Stomach (tissue), 8 donors: ENCODE measurements at regions not wholly inside any gene's neighbourhood (a gene's known extent, or its start where the extent isn't known, plus 50 kb on each side); places are given as distances from the start of the nearest gene placed in this dataset.
A peak's percentile ranks its signal among the peaks of the same experiment; 100 is the strongest.

Experiments
- DNase-seq, 2 donors: peaks; one replicate each; pipeline versions ENCODE4 v3.0.0 to v3.0.0-alpha.2; 2013 to 2019
- H3K27ac ChIP-seq, 5 donors: fragments of 200-600 bp in 4 of 5; sonication (generic) in 4 of 5; one replicate each; pipeline ENCODE4 v1.5.1; 2013 to 2019; ENCODE audit warnings: mild to moderate bottlenecking in 1 of 5, moderate library complexity in 1 of 5
- H3K27me3 ChIP-seq, 3 donors: fragments of 200-600 bp; sonication (generic); one replicate each; pipeline ENCODE4 v1.5.1; 2017 to 2019; ENCODE audit warnings: mixed run types in 1 of 3
- H3K36me3 ChIP-seq, 4 donors: fragments of 200-600 bp; sonication (generic); 1 replicate in 3 of 4; 2 replicates in 1 of 4; pipeline ENCODE4 v1.5.1; 2016 to 2019
- H3K4me1 ChIP-seq, 4 donors: fragments of 200-600 bp; sonication (generic); one replicate each; pipeline ENCODE4 v1.5.1; 2016 to 2019
- H3K4me3 ChIP-seq, 4 donors: fragments of 200-600 bp; sonication (generic) in 3 of 4; one replicate each; pipeline ENCODE4 v1.5.1; 2016 to 2019; ENCODE audit warnings: mild to moderate bottlenecking in 1 of 4
- H3K9me3 ChIP-seq, 4 donors: fragments of 200-600 bp; sonication (generic); one replicate each; pipeline ENCODE4 v1.5.1; 2016 to 2019
- CTCF ChIP-seq, 7 experiments: fragments of 450-650 bp in 4 of 7; fragments of 200-600 bp in 3 of 7; sonication (generic) in 3 of 7; IDR thresholded peaks; one replicate each; pipeline ENCODE4 v1.5.1; 2016 to 2019; ENCODE audit warnings: antibody characterized with exemption in 7 of 7, control low read depth in 2 of 7, mild to moderate bottlenecking in 1 of 7
- EP300 ChIP-seq: sonication (generic); formaldehyde crosslinking; IDR thresholded peaks from one replicate; pipeline ENCODE4 v1.6.1; 2017; ENCODE audit warnings: antibody characterized with exemption
- POLR2A ChIP-seq, 4 donors: fragments of 450-650 bp; IDR thresholded peaks; one replicate each; pipeline ENCODE4 v1.6.1; 2016; ENCODE audit warnings: antibody characterized with exemption in 4 of 4, control low read depth in 2 of 4, mild to moderate bottlenecking in 1 of 4, moderate library complexity in 1 of 4
- POLR2AphosphoS5 ChIP-seq, 3 donors: sonication (generic); formaldehyde crosslinking; IDR thresholded peaks; one replicate each; pipeline ENCODE4 v1.6.1; 2016; ENCODE audit warnings: antibody characterized with exemption in 3 of 3
- WGBS, 5 donors: extraction: QIAGEN DNeasy Blood & Tissue Kit in 3 of 5; methylation state at CpG; one replicate each; pipeline versions ENCODE4 v1.1.5 to v1.1.7; 2013 to 2018; 5-methylcytosine and 5-hydroxymethylcytosine counted together
- intact Hi-C: fragments of 100-400 bp; cut with DNase I; formaldehyde crosslinking; loops from one replicate; pipeline ENCODE4 v1.15.1; 2023; ENCODE audit warnings: low total_unique reads
- donor health status: healthy with polysubstance abuse.
- donor health status: Bipolar disorder and iron deficiency.
- donor health status: healthy.

DNA sequence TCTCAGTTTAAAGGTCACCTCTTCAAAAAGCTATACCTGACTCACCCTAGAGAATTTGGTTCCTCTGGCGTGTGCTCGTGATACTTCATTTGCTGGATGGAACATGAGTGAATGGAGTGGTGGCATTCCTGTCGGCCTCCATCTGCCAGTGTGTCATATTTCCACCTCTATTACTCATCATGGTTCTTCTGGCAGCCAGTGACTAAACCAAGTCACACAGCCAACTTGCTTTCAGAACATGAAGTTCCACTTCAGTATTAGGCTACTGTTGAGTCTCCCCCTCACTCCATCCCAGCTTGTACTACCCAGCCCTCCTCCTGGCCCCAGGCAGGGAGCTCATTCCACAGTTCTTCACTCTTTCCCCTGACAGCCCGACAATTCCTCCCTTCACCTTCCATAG lies 169.8 kb downstream of the MREG start:
- Histone ChIP-seq H3K36me3 (no peaks in the 10 kb centered on the region), H3K4me3 (no peak overlapping the region), H3K27ac (no peak overlapping the region), H3K4me1 (no peaks in the 10 kb centered on the region), H3K27me3 (no peaks in the 10 kb centered on the region), H3K9me3 (no peaks in the 10 kb centered on the region)
- 78 to 88% (median 84%) methylated on average over 4 of the region's 4 CpGs for WGBS, 5 donors
- TF ChIP-seq POLR2AphosphoS5 (IDR thresholded peaks at IDR 0.05) (peak in 1 of 3 donors; percentile 39), POLR2A (IDR thresholded peaks at IDR 0.05) (no peak)
- intact Hi-C loops: no loop called here
- DNase-seq: no peak

DNA sequence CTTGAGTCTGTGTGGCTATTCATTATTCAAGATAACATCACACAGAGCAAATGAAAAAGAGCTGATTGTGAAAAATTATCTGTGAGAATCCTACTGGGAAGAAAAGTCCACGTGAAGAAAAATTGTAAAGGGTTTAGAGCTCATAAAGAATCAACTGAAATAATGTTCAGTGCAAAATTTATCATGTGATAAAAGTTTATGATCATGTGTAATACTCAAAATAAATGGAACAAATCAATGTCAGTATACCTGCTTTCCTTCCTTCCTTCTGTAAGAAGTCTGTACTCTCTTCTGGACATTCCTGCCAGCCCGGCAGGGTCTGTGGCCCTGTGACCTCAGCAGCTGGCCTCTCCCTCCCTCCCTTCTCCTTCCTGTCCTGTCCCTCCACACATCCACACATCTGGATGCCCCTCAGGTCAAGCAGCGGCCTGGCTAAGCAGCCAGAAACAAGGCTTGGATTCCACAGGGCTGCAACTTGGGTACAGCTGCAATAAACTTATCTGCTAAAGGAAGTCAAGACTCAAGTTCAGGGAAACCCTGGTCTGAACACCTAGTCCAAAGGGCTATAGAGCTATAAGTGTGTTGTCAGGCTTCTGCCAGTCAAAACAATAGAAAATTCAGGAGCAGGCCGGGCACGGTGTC lies 172.1 kb downstream of the MREG start:
- peak in 1 of 2 donors; percentile 18 for DNase-seq

GRCh38 chr2:215839816-215840215 lies 173.5 kb downstream of the MREG start:
- Histone ChIP-seq H3K9me3 (no peaks in the 10 kb centered on the region), H3K36me3 (no peaks in the 10 kb centered on the region), H3K27me3 (no peaks in the 10 kb centered on the region), H3K4me3 (no peak overlapping the region), H3K27ac (no peak overlapping the region), H3K4me1 (peaks cover 0 to 7% (median 0%) of the 10 kb centered on the region in 4 donors)
- TF ChIP-seq POLR2A (IDR thresholded peaks at IDR 0.05) (no peak), POLR2AphosphoS5 (IDR thresholded peaks at IDR 0.05) (no peak), EP300 (no peak), CTCF (IDR thresholded peaks at IDR 0.05) (no peak)
- intact Hi-C loops: no loop called here
- DNase-seq: no peak
- WGBS, 5 donors: 89 to 94% (median 91%) methylated on average over 4 of the region's 4 CpGs

More for the DNA sequence above, 172.1 kb downstream of the MREG start:
- WGBS, 5 donors: 58 to 73% (median 64%) methylated on average over 5 of the region's 5 CpGs
- no peaks in the 10 kb centered on the region for H3K9me3 ChIP-seq
- H3K4me1 ChIP-seq: peaks cover 0 to 2% (median 0%) of the 10 kb centered on the region in 4 donors
- TF ChIP-seq POLR2A (IDR thresholded peaks at IDR 0.05) (no peak), EP300 (no peak), POLR2AphosphoS5 (IDR thresholded peaks at IDR 0.05) (no peak), CTCF (IDR thresholded peaks at IDR 0.05) (no peak)
- H3K36me3 ChIP-seq: no peaks in the 10 kb centered on the region
- no peak overlapping the region for H3K27ac ChIP-seq
- intact Hi-C loops: no loop called here
- no peak overlapping the region for H3K4me3 ChIP-seq
- H3K27me3 ChIP-seq: no peaks in the 10 kb centered on the region

DNA sequence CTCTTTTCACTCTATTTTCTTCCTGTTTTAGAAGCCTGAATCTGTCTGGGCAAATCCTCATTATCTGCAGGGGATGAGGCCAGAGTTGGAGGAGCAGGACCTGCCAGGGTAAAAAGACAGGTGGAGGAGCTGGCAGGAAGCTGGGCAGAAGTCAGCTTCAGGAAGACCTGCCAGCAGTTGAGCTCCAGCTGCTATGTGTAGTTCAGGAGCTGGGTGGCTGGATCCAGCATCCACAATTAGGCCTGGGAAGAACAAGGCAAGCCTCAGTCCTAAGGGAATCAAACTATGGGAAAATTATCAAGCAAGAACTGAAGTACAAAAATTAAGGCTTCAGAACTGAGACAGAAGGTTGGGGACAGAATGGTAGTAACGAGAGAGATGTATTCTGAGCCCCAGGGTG lies 174.0 kb downstream of the MREG start:
- Histone ChIP-seq H3K27ac (no peak overlapping the region), H3K4me3 (no peak overlapping the region), H3K36me3 (no peaks in the 10 kb centered on the region), H3K9me3 (no peaks in the 10 kb centered on the region), H3K27me3 (no peaks in the 10 kb centered on the region), H3K4me1 (peaks cover 0 to 7% (median under 1%) of the 10 kb centered on the region in 4 donors)
- TF ChIP-seq POLR2AphosphoS5 (IDR thresholded peaks at IDR 0.05) (no peak), EP300 (no peak), POLR2A (IDR thresholded peaks at IDR 0.05) (no peak), CTCF (IDR thresholded peaks at IDR 0.05) (no peak)
- WGBS, 5 donors: 72 to 94% (median 87%) methylated on average over 1 of the region's 1 CpG
- intact Hi-C loops: no loop called here
- DNase-seq: no peak

DNA sequence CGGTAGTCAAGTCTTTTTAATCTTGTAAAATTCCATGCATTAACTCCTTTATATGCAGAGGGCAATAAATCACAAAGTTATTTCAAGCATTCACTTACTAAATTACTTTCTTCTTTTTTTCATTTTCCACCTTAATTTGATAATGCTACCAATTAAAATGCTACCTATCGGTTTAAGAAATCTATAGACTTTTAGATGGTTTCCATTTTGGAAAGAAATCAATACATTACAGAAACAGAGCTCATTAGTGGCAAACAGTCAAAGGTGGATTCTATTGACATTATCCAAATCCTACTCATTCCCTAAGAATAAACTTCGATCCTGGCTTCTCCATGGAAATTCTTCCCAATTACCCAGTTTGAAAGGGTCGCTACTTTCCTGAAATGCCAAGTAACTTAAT lies 176.5 kb downstream of the MREG start:
- Histone ChIP-seq H3K4me1 (peaks cover 0 to 25% (median 8%) of the 10 kb centered on the region in 4 donors), H3K4me3 (no peak overlapping the region), H3K27me3 (no peaks in the 10 kb centered on the region), H3K9me3 (no peaks in the 10 kb centered on the region), H3K36me3 (no peaks in the 10 kb centered on the region), H3K27ac (no peak overlapping the region)
- TF ChIP-seq POLR2AphosphoS5 (IDR thresholded peaks at IDR 0.05) (no peak), EP300 (no peak), CTCF (IDR thresholded peaks at IDR 0.05) (no peak), POLR2A (IDR thresholded peaks at IDR 0.05) (no peak)
- DNase-seq: no peak
- intact Hi-C loops: no loop called here
- WGBS, 5 donors: 89 to 94% (median 90%) methylated on average over 4 of the region's 4 CpGs
